ENCODE measurements at regions not wholly inside any gene's neighbourhood (a gene's known extent, or its start where the extent isn't known, plus 50 kb on each side); places are given as distances from the start of the nearest gene placed in this dataset.

DNA sequence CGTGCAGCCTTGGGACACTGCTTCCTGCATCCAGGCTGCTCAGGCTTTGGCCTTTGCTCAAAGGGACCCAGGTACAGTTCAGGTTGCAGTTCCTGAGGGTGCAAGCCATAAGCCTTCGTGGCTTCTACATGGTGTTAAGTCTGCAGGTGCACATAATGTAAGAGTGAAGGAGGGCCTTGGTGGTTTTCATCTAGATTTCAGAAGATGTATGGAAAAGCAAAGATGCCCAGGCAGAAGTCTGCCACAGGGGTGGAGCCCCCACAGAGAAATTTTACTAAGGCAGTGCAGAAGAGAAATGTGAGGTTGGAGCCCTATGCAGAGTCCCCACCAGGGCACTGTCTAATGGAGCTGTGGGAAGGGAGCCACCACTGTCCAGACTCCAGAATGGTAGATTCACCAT is 200.9 kb downstream of the ICE1 start:
- Histone ChIP-seq H2AFZ (replicated peaks) (no peak overlapping the region), H3K9me3 (ENCODE audit: low read depth) (no peaks in the 10 kb centered on the region), H3K27me3 (no peaks in the 10 kb centered on the region), H3K4me3 (no peak overlapping the region), H3K27ac (no peak overlapping the region), H3K36me3 (no peaks in the 10 kb centered on the region), H3K9ac (no peak overlapping the region), H3K4me1 (no peaks in the 10 kb centered on the region), H3K79me2 (ENCODE audit: low read depth) (no peaks in the 10 kb centered on the region), H4K20me1 (ENCODE audit: low read depth) (no peaks in the 10 kb centered on the region), H3K4me2 (no peak overlapping the region), H3F3A (ENCODE audit: low read depth) (no peaks in the 10 kb centered on the region)
- no peaks in the 10 kb centered on the region for H3K4me1 Mint-ChIP-seq
- H3K36me3 Mint-ChIP-seq, result peaks cover 1% of the 10 kb centered on the region
- peaks cover 44% of the 10 kb centered on the region for H3K9me3 Mint-ChIP-seq
- H3K4me3 Mint-ChIP-seq, result no peak overlapping the region
- peaks cover 7% of the 10 kb centered on the region for H3K27me3 Mint-ChIP-seq (ENCODE audit: insufficient read depth, low read depth)
- H3K27ac Mint-ChIP-seq, result no peak overlapping the region
- DNase-seq (ENCODE audit: low spot score), result no peak
- TF ChIP-seq EZH2phosphoT487 (IDR thresholded peaks at IDR 0.05), result no peak
- TF ChIP-seq, protein P1, sequence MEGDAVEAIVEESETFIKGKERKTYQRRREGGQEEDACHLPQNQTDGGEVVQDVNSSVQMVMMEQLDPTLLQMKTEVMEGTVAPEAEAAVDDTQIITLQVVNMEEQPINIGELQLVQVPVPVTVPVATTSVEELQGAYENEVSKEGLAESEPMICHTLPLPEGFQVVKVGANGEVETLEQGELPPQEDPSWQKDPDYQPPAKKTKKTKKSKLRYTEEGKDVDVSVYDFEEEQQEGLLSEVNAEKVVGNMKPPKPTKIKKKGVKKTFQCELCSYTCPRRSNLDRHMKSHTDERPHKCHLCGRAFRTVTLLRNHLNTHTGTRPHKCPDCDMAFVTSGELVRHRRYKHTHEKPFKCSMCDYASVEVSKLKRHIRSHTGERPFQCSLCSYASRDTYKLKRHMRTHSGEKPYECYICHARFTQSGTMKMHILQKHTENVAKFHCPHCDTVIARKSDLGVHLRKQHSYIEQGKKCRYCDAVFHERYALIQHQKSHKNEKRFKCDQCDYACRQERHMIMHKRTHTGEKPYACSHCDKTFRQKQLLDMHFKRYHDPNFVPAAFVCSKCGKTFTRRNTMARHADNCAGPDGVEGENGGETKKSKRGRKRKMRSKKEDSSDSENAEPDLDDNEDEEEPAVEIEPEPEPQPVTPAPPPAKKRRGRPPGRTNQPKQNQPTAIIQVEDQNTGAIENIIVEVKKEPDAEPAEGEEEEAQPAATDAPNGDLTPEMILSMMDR (IDR thresholded peaks at IDR 0.05), result no peak
- TF ChIP-seq EZH2 (IDR thresholded peaks at IDR 0.05), result no peak

DNA sequence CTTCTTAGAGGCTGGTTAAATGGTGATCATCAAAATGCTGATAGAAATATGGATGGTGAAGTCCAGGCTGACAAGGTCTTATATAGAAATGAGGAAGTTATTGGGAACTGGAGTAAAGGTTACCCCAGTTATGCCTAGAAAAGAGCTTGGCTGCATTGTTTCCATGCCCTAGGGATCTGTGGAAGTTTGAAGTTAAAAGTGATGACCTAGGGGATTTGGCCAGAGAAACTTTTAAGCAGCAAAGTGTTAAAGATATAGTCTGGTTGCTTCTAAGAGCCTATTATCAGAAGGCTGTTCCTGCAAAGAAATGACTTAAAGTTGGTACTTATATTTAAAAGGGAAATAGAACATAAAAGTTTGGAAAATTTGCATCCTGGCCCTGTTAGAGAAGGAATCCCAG is 200.3 kb downstream of the ICE1 start:
- Histone ChIP-seq H4K20me1 (ENCODE audit: low read depth) (no peaks in the 10 kb centered on the region), H3K79me2 (ENCODE audit: low read depth) (no peaks in the 10 kb centered on the region), H3K4me2 (no peak overlapping the region), H3K9me3 (ENCODE audit: low read depth) (no peaks in the 10 kb centered on the region), H3F3A (ENCODE audit: low read depth) (no peaks in the 10 kb centered on the region), H3K36me3 (no peaks in the 10 kb centered on the region), H3K4me3 (no peak overlapping the region), H2AFZ (replicated peaks) (no peak overlapping the region), H3K9ac (no peak overlapping the region), H3K27ac (no peak overlapping the region), H3K27me3 (no peaks in the 10 kb centered on the region), H3K4me1 (no peaks in the 10 kb centered on the region)
- no peak overlapping the region for H3K4me3 Mint-ChIP-seq
- H3K27me3 Mint-ChIP-seq (ENCODE audit: insufficient read depth, low read depth), result peaks cover 7% of the 10 kb centered on the region
- TF ChIP-seq EZH2 (IDR thresholded peaks at IDR 0.05), result no peak
- TF ChIP-seq, protein P1 (IDR thresholded peaks at IDR 0.05), result no peak
- H3K4me1 Mint-ChIP-seq, result peaks cover under 1% of the 10 kb centered on the region
- H3K9me3 Mint-ChIP-seq, result peaks cover 44% of the 10 kb centered on the region
- no peak for DNase-seq (ENCODE audit: low spot score)
- peaks cover 1% of the 10 kb centered on the region for H3K36me3 Mint-ChIP-seq
- no peak overlapping the region for H3K27ac Mint-ChIP-seq

DNA sequence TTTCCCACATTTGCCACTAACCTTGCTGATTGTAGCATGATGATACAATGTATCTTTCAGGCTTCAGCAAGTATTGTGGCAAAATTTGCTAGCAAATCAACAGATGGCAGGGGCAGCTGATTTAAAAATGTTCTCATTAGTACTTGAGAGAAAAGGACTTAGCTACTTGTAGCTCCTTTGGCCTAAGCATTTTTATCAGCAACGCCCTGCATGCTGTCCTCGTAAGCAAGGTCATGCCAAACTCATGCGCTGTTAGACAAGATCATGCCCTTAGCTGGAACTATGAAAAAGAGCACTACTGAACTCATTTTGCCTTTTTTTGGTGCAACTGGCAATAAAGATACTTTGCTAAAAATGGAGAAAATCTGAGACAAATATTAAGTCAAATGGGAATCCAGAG is 197.1 kb downstream of the ICE1 start:
- H3K27ac Mint-ChIP-seq, result no peak overlapping the region
- DNase-seq (ENCODE audit: low spot score), result no peak
- peaks cover 1% of the 10 kb centered on the region for H3K36me3 Mint-ChIP-seq
- no peak overlapping the region for H2AFZ ChIP-seq (replicated peaks)
- no peaks in the 10 kb centered on the region for H4K20me1 ChIP-seq (ENCODE audit: low read depth)
- TF ChIP-seq EZH2 (IDR thresholded peaks at IDR 0.05) (no peak), EZH2phosphoT487 (IDR thresholded peaks at IDR 0.05) (no peak)
- TF ChIP-seq, protein P1 (IDR thresholded peaks at IDR 0.05), result no peak
- H3K27me3 Mint-ChIP-seq (ENCODE audit: insufficient read depth, low read depth), result peaks cover 7% of the 10 kb centered on the region
- H3K4me2 ChIP-seq, result no peak overlapping the region
- H3K27ac ChIP-seq, result no peak overlapping the region
- peaks cover 33% of the 10 kb centered on the region for H3K9me3 Mint-ChIP-seq
- peaks cover 6% of the 10 kb centered on the region for H3F3A ChIP-seq (ENCODE audit: low read depth)
- H3K4me1 ChIP-seq, result peaks cover 11% of the 10 kb centered on the region
- no peak overlapping the region for H3K4me3 Mint-ChIP-seq
- no peaks in the 10 kb centered on the region for H3K9me3 ChIP-seq (ENCODE audit: low read depth)
- H3K36me3 ChIP-seq, result no peaks in the 10 kb centered on the region
- H3K9ac ChIP-seq, result no peak overlapping the region
- H3K79me2 ChIP-seq (ENCODE audit: low read depth), result no peaks in the 10 kb centered on the region
- H3K4me1 Mint-ChIP-seq, result peaks cover 12% of the 10 kb centered on the region
- H3K27me3 ChIP-seq, result no peaks in the 10 kb centered on the region
- no peak overlapping the region for H3K4me3 ChIP-seq

Measured in neural progenitor cell (in vitro differentiated cells).